GM12878 (cell line): ENCODE measurements at regions not wholly inside any gene's neighbourhood (a gene's known extent, or its start where the extent isn't known, plus 50 kb on each side); places are given as distances from the start of the nearest gene placed in this dataset.

ENCODE experiments used
- ATAC-seq: fragments of 200-7000 bp; cut with Tn5 transposase; 3 replicates; pipeline ENCODE4 v1.9.1; 2020; ENCODE audit warnings: mild to moderate bottlenecking, moderate library complexity
- BruUV-seq: library from RNA; stranded (reverse); fragments of 400-500 nt; replicated peaks from 2 replicates; lab custom pipeline; 2021; lab: Mats Ljungman, UMichigan
- CTCF ChIA-PET: fragments of 300-600 bp; sonication (Branson Sonifier 250); formaldehyde crosslinking; extraction: SDS; loops from one replicate; lab custom pipeline; 2021; ENCODE audit warnings: inconsistent platforms; lab: Yijun Ruan, JAX
- POLR2A ChIA-PET: fragments of 350-600 bp; formaldehyde crosslinking; extraction: SDS; loops from one replicate; lab custom pipeline; 2021; ENCODE audit warnings: inconsistent platforms; lab: Charles Lee
- RAD21 ChIA-PET: fragments of 300-600 bp; sonication (Branson Sonifier 250); formaldehyde crosslinking; loops from one replicate; lab custom pipeline; 2023; ENCODE audit warnings: antibody characterized with exemption; ENCODE audit not compliant: unreplicated experiment; lab: Charles Lee
- SMC1A ChIA-PET: fragments of 300-600 bp; sonication (Branson Sonifier 250); formaldehyde crosslinking; loops from one replicate; lab custom pipeline; 2023; ENCODE audit not compliant: unreplicated experiment, uncharacterized antibody; lab: Charles Lee
- DNase-seq: peaks from one replicate; pipeline ENCODE4 v3.0.0-alpha.2; 2011; ENCODE audit warnings: low read depth, low spot score
- FAIRE-seq: peaks from 3 replicates; lab custom pipeline; 2011; peaks lifted over from hg19 to GRCh38; lab: Jason Lieb, UNC
- H2AFZ ChIP-seq: 2 replicates; pipeline ENCODE4 v1.6.0; 2011; ENCODE audit warnings: low read depth, low read length, control low read depth; ENCODE audit not compliant: control insufficient read depth
- H3K27ac ChIP-seq: 2 replicates; pipeline ENCODE4 v1.5.1; 2011; ENCODE audit warnings: control low read depth; ENCODE audit not compliant: control insufficient read depth, insufficient read depth
- H3K27me3 ChIP-seq, 2 experiments: replicated peaks in 1 of 2; 2 replicates each; pipeline versions ENCODE4 v1.6.0 to v1.6.1; 2011; ENCODE audit warnings: low read length in 1 of 2; ENCODE audit not compliant: control insufficient read depth in 2 of 2, insufficient read depth in 2 of 2
- H3K36me3 ChIP-seq, 2 experiments: 2 replicates each; pipeline ENCODE4 v1.5.1; 2011; ENCODE audit warnings: low read length in 1 of 2; ENCODE audit not compliant: control insufficient read depth in 2 of 2, insufficient read depth in 2 of 2
- H3K4me1 ChIP-seq: 2 replicates; pipeline ENCODE4 v1.6.1; 2011; ENCODE audit warnings: mild to moderate bottlenecking, low read length, moderate library complexity, mixed read lengths; ENCODE audit not compliant: control insufficient read depth, insufficient read depth
- H3K4me2 ChIP-seq: 2 replicates; pipeline ENCODE4 v1.6.0; 2011; ENCODE audit warnings: control low read depth; ENCODE audit not compliant: control insufficient read depth, insufficient read depth
- H3K4me3 ChIP-seq: fragments of 200-600 bp; sonication (generic); 2 replicates; pipeline ENCODE4 v1.5.1; 2016
- H3K79me2 ChIP-seq: 2 replicates; pipeline ENCODE4 v1.6.0; 2011; ENCODE audit warnings: low read length; ENCODE audit not compliant: control insufficient read depth, insufficient read depth
- H3K9ac ChIP-seq: 2 replicates; pipeline ENCODE4 v1.8.0; 2011; ENCODE audit warnings: low read length, control low read depth, mixed read lengths; ENCODE audit not compliant: control insufficient read depth, insufficient read depth
- H3K9me3 ChIP-seq: replicated peaks from 3 replicates; pipeline ENCODE4 v1.5.1; 2011; ENCODE audit warnings: mild to moderate bottlenecking, low read length; ENCODE audit not compliant: control insufficient read depth, insufficient read depth
- H4K20me1 ChIP-seq: 2 replicates; pipeline ENCODE4 v1.6.0; 2011; ENCODE audit not compliant: control insufficient read depth, insufficient read depth
- RCOR1 ChIP-seq: conservative IDR thresholded peaks from 2 replicates; pipeline ENCODE4 v1.6.1; 2012; ENCODE audit warnings: low read depth, low read length, improper control_type of control experiment
- WGBS: methylation state at CpG from one replicate; pipeline ENCODE4 v1.1.6; 2016; ENCODE audit warnings: low lambda C conversion rate; ENCODE audit not compliant: insufficient replicate concordance, insufficient coverage; ENCODE audit errors: missing lambda C conversion rate; 5-methylcytosine and 5-hydroxymethylcytosine counted together
- in situ Hi-C: fragments of 300-500 bp; cut with MboI; formaldehyde crosslinking; loops from 9 replicates; pipeline ENCODE4 v1.14.3; 2018; ENCODE audit warnings: mixed read lengths
- intact Hi-C: fragments of 100-400 bp; cut with micrococcal nuclease; formaldehyde crosslinking; loops from one replicate; pipeline ENCODE4 v1.14.2; 2022; ENCODE audit not compliant: unreplicated experiment

DNA sequence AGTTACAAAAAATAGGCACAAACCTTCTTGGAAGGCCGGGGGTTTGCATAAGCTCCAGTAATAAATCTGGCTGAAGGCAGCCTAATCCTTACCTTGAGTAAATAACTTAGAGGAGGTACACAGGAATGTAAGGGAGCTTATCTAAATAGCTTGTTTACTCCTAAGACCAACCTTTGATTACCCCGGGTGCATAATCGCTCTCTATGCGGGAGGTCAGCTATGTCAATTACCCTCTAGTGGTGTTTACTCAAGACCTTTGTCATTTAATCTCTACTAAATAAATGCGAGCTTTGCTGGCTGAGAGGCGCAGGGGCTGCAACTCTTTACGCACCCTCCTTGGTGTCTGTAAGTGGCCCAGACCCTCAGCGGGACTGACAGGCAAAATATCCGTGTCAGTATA, 50.2 kb upstream of the MAP9 start:
- in situ Hi-C loops = no loop called here

More for the DNA sequence above, 50.2 kb upstream of the MAP9 start:
- intact Hi-C loops = no loop called here
- Histone ChIP-seq H3K27me3 (no peaks in the 10 kb centered on the region), H3K79me2 (no peaks in the 10 kb centered on the region), H3K9ac (no peak overlapping the region), H3K4me2 (no peak overlapping the region), H3K9me3 (no peaks in the 10 kb centered on the region), H3K4me3 (no peak overlapping the region), H3K27ac (no peak overlapping the region), H3K36me3 (no peaks in the 10 kb centered on the region), H2AFZ (no peak overlapping the region), H3K4me1 (no peaks in the 10 kb centered on the region), H4K20me1 (no peaks in the 10 kb centered on the region)
- TF ChIP-seq RCOR1 = no peak
- SMC1A ChIA-PET = interaction anchor here (0.7 to 0.8 kb wide), 2 partner anchors 309 to 357 kb away, joined by 3 read pairs; no protein-coding TSS in a partner anchor
- no peak for FAIRE-seq
- BruUV-seq = no TSS peak
- POLR2A ChIA-PET = no interaction called here
- ATAC-seq = no peak
- WGBS = 51% methylated on average over 9 of the region's 9 CpGs
- DNase-seq = no peak
- CTCF ChIA-PET = no interaction called here
- RAD21 ChIA-PET = no interaction called here
